HL-60 (cell line): ENCODE measurements at regions not wholly inside any gene's neighbourhood (a gene's known extent, or its start where the extent isn't known, plus 50 kb on each side); places are given as distances from the start of the nearest gene placed in this dataset.

Experiments
- DNase-seq, 2 experiments: peaks; one replicate each; pipeline ENCODE4 v3.0.0-alpha.2; 2010 to 2020; ENCODE audit warnings: low read depth in 1 of 2, low spot score in 1 of 2
- H3K27ac ChIP-seq: fragments of 250-450 bp; sonication (Bioruptor Pico); replicated peaks from 2 replicates; pipeline ENCODE4 v1.5.1; 2020; ENCODE audit warnings: mild to moderate bottlenecking, moderate library complexity
- H3K27me3 ChIP-seq: fragments of 250-450 bp; sonication (Bioruptor Pico); 2 replicates; pipeline ENCODE4 v1.5.1; 2021; ENCODE audit warnings: mild to moderate bottlenecking, moderate library complexity; ENCODE audit not compliant: insufficient read depth, poor library complexity, severe bottlenecking
- H3K4me3 ChIP-seq: replicated peaks from 2 replicates; pipeline ENCODE4 v1.5.1; 2011; ENCODE audit warnings: mild to moderate bottlenecking, control low read depth, low read length; ENCODE audit not compliant: insufficient read depth
- CTCF ChIP-seq: IDR thresholded peaks from one replicate; pipeline ENCODE4 v1.5.1; 2011; ENCODE audit warnings: low read length, control low read depth, inconsistent platforms; ENCODE audit not compliant: insufficient read depth
- GABPA ChIP-seq: IDR thresholded peaks from 2 replicates; pipeline ENCODE4 v1.6.1; 2012; ENCODE audit warnings: low read depth
- POLR2AphosphoS5 ChIP-seq: IDR thresholded peaks from 2 replicates; pipeline ENCODE4 v1.6.1; 2012; ENCODE audit warnings: low read depth
- SPI1 ChIP-seq: IDR thresholded peaks from 2 replicates; pipeline ENCODE4 v1.6.1; 2012; ENCODE audit warnings: low read depth, mild to moderate bottlenecking, borderline replicate concordance
- TF ChIP-seq, protein P1 (sequence below): IDR thresholded peaks from 2 replicates; pipeline ENCODE4 v1.6.1; 2012; ENCODE audit warnings: low read depth; ENCODE audit not compliant: insufficient replicate concordance

GRCh38 chr11:33631749-33632091, 68.9 kb downstream of the C11orf91 start:
- Histone ChIP-seq H3K4me3 (no peak overlapping the region), H3K27ac (no peak overlapping the region), H3K27me3 (no peaks in the 10 kb centered on the region)
- no peak for DNase-seq
- no peak for TF ChIP-seq SPI1
- TF ChIP-seq CTCF = no peak
- no peak for TF ChIP-seq GABPA
- TF ChIP-seq POLR2AphosphoS5 = no peak
- TF ChIP-seq, protein P1, sequence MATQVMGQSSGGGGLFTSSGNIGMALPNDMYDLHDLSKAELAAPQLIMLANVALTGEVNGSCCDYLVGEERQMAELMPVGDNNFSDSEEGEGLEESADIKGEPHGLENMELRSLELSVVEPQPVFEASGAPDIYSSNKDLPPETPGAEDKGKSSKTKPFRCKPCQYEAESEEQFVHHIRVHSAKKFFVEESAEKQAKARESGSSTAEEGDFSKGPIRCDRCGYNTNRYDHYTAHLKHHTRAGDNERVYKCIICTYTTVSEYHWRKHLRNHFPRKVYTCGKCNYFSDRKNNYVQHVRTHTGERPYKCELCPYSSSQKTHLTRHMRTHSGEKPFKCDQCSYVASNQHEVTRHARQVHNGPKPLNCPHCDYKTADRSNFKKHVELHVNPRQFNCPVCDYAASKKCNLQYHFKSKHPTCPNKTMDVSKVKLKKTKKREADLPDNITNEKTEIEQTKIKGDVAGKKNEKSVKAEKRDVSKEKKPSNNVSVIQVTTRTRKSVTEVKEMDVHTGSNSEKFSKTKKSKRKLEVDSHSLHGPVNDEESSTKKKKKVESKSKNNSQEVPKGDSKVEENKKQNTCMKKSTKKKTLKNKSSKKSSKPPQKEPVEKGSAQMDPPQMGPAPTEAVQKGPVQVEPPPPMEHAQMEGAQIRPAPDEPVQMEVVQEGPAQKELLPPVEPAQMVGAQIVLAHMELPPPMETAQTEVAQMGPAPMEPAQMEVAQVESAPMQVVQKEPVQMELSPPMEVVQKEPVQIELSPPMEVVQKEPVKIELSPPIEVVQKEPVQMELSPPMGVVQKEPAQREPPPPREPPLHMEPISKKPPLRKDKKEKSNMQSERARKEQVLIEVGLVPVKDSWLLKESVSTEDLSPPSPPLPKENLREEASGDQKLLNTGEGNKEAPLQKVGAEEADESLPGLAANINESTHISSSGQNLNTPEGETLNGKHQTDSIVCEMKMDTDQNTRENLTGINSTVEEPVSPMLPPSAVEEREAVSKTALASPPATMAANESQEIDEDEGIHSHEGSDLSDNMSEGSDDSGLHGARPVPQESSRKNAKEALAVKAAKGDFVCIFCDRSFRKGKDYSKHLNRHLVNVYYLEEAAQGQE = no peak

DNA sequence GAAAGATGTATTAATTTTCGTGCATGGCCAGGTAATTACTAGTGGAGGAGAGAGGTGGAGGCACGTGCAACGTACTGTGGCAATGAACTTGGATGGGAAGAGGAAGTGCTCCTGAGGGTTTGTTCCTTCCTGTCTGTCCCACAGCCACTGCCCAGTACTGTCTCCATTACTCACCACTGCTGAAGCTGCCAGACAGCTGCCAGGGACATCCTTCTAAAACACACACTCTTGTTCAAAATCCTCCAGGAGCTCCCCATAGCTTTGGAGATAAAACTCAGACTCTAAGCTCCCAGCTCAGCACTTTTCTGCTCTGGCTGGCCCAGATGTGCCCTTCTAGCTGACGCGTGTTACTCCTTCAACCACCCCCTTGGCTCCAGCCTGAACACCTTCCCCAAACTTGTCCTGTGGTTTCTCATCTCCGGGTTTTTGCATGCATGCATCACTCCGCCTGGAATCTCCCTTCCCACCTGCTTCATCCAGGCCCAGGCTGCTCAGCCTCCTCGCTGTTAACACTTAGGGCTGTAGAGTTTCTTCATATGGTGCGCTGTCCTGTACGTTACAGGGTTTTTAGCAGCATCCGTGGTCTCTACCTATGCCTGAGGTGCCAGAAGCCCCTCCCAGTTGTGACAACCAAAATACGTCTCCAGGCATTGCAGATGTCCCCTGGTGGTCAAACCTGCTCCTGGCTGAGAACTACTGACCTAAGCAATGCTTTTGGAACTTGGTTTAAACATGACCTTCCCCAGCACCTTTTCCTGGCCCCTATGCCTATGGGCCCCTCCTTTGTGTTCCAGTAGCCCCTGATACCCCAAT, 69.5 kb downstream of the C11orf91 start:
- H3K27ac ChIP-seq = no peak overlapping the region
- no peaks in the 10 kb centered on the region for H3K27me3 ChIP-seq
- no peak for DNase-seq
- no peak overlapping the region for H3K4me3 ChIP-seq
- peak; percentile 29; the same call in 1 of the 2 replicates for TF ChIP-seq SPI1
- TF ChIP-seq, protein P1 = no peak

DNA sequence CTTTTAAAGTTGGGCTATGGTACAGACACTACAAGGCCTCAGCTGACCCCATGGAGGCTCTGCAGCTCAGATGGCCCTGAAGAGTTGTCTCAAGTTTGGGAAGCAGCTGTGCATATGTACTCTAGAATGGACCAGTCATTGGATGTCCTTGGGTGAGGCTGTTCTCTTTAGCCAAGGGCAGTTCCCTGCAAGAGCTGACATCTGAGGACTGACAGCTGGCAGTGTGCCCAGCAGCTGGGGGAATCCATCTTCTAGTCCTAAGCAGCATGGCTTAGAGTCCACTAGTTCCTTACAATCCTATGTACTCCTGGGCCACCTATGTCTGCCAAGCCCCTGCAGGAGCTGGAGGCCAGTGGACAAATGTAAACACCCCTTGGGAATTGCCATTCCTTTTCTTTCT, 76.5 kb downstream of the C11orf91 start:
- Histone ChIP-seq H3K27ac (no peak overlapping the region), H3K4me3 (no peak overlapping the region), H3K27me3 (no peaks in the 10 kb centered on the region)
- TF ChIP-seq SPI1 = no peak
- TF ChIP-seq, protein P1 = no peak
- TF ChIP-seq CTCF = no peak
- TF ChIP-seq GABPA = no peak
- TF ChIP-seq POLR2AphosphoS5 = no peak
- no peak for DNase-seq
